ENCODE measurements at regions not wholly inside any gene's neighbourhood (a gene's known extent, or its start where the extent isn't known, plus 50 kb on each side); places are given as distances from the start of the nearest gene placed in this dataset.
"Not testable (repeated sequence)": the region's sequence is repeated elsewhere in the genome, so short reads cannot be mapped to it uniquely, and the experiment has no call there.

DNA sequence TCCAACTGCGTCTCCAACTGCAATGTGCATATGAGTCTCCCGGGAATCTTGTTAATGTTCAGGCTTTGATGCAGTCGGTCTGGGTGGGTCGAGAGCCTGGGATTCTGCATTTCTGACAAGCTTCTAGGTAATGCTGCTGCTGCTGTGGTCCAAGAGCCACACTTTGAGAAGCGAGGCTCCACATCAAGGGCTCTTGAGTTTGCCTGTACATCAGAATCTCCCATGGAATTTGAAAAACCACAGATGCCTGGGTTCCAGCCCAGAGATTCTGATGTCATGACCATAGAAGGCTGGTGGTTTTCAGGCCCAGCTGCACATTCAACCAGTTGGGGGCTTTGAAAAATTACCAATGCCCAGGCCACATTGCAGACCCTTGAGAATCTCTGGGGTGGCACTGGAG lies 93.9 kb upstream of the TARDBP start:
- Histone ChIP-seq H3K36me3 (no peaks in the 10 kb centered on the region), H3K27me3 (replicated peaks) (peaks cover 20% of the 10 kb centered on the region), H3K9me3 (replicated peaks) (no peaks in the 10 kb centered on the region), H3K27ac (no peak overlapping the region), H3K4me1 (replicated peaks) (no peaks in the 10 kb centered on the region), H3K4me3 (no peak overlapping the region)
- DNase-seq (ENCODE audit: low read depth in 1 of 2, low spot score in 2 of 2), result no peak

DNA sequence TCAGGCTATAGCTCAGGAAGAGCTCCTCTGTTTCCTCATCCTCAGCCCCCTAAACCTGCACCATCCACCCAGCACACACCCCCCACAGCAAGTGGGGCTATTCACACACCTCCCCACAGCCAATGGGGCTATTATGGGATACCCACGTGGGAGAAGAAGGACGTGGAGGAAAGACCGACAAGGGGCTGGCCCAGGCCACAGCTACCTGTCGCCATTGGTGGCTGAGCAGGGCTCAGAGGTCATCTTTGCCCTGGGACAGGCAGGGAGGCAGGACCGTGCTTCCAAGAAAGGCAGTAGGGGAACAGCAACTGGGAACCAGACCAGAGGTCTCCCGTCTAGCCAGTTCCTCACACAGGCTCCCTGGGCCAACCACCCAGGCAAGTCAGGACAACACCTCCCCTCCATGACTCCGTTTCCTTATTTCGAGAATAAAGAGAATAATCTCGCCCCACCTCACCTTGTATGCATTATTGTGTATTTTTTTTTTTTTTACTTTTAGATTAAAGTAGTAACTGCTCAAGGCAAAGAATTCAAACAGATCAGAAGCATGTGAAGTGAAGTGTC lies 92.3 kb upstream of the TARDBP start:
- peaks cover 26% of the 10 kb centered on the region for H3K27me3 ChIP-seq (replicated peaks)
- no peak for DNase-seq (ENCODE audit: low read depth in 1 of 2, low spot score in 2 of 2)
- no peak overlapping the region for H3K27ac ChIP-seq
- no peaks in the 10 kb centered on the region for H3K9me3 ChIP-seq (replicated peaks)
- no peak overlapping the region for H3K4me3 ChIP-seq
- H3K4me1 ChIP-seq (replicated peaks), result no peaks in the 10 kb centered on the region
- no peaks in the 10 kb centered on the region for H3K36me3 ChIP-seq

DNA sequence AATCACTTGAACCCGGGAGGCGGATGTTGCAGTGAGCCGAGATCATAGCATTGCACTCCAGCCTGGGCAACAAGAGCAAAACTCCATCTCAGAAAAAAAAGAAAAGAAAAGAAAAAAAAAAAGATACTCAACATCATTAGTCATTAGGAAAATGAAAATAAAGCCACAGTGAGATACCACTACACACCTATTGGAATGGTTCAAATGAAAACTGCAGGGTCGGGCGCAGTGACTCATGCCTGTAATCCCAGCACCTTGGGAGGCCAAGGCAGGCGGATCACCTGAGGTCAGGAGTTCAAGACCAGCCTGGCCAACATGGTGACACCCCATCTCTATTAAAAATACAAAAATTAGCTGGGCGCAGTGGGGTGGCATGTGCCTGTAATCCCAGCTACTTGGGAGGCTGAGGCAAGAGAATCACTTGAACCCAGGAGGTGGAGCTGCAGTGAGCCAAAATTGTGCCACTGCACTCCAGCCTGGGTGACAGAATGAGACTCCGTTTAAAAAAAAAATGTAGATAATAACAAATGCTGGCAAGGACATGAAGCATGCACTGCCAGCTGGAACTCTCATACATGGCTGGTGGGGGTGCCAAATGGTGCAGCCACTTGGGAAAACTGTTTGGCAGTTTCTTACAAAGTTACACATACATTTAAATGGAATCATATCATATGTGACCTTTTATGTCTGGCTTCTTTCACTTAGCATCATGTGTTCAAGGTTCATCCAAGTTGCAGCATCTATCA lies 90.0 kb upstream of the TARDBP start:
- peaks cover 31% of the 10 kb centered on the region for H3K27me3 ChIP-seq (replicated peaks)
- not testable (repeated sequence) for H3K4me1 ChIP-seq (replicated peaks); H3K4me3 ChIP-seq; H3K9me3 ChIP-seq (replicated peaks); DNase-seq (ENCODE audit: low read depth in 1 of 2, low spot score in 2 of 2); H3K36me3 ChIP-seq; H3K27ac ChIP-seq

DNA sequence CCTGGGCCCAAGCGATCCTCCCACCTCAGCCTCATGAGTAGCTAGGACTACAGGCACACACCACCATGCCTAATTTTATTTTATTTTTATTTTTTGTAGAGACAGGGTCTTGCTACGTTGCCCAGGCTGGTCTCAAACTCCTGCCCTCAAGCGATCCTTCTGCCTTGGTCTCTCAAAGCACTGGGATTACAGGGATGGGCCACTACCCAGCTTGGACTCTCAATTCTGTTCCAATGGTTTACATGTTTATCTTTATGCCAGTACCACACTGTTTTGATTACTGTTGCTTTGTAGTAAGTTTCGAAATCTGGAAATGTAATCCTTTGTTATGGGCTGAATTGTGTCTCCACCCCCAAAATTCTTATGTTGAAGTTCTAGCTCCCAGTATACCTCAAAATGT lies 88.4 kb upstream of the TARDBP start:
- no peak overlapping the region for H3K4me3 ChIP-seq
- peaks cover 23% of the 10 kb centered on the region for H3K27me3 ChIP-seq (replicated peaks)
- H3K27ac ChIP-seq, result no peak overlapping the region
- no peaks in the 10 kb centered on the region for H3K4me1 ChIP-seq (replicated peaks)
- no peaks in the 10 kb centered on the region for H3K36me3 ChIP-seq
- DNase-seq (ENCODE audit: low read depth in 1 of 2, low spot score in 2 of 2), result no peak
- no peaks in the 10 kb centered on the region for H3K9me3 ChIP-seq (replicated peaks)

DNA sequence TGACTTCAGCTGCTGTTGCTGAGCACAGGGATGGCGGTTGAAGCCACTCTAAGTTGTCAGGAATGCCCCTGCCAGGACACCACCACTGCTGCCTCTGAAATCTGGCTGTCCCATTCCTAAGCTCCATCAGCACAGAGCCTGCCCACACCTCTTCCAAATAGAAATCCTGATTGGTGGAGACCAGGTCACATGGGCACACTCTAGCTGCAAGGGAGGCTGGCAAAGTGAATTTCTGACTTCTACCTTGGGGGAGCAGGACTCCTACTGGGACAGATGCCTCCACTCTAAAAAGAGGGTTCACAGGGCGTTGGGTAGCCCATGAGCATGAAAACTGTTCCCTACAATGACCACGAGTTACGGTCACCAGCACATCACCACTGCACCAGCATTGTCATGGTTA lies 83.8 kb upstream of the TARDBP start:
- H3K4me1 ChIP-seq (replicated peaks), result no peaks in the 10 kb centered on the region
- no peaks in the 10 kb centered on the region for H3K36me3 ChIP-seq
- no peaks in the 10 kb centered on the region for H3K9me3 ChIP-seq (replicated peaks)
- no peak overlapping the region for H3K4me3 ChIP-seq
- H3K27me3 ChIP-seq (replicated peaks), result peaks cover 11% of the 10 kb centered on the region; the same call in 1 of the 2 replicates
- no peak for DNase-seq (ENCODE audit: low read depth in 1 of 2, low spot score in 2 of 2)
- no peak overlapping the region for H3K27ac ChIP-seq

DNA sequence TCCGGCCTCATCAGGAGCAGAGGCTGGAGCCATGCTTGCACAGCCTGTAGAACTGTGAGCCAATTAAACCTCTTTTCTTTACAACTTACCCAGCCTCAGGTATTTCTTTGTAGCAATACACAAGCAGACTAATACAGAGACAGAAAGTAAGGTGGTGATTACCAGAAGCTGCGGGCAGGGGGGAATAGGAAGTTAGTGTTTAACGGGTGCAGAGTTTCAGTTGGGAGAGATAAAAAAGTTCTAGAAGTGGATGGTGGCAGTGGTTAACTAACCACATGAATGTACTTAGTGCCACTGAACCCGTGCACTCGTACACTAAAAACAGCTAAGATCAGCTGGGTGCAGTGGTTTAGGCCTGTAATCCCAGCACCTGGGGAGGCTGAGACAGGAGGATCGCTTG lies 80.4 kb upstream of the TARDBP start:
- no peaks in the 10 kb centered on the region for H3K4me1 ChIP-seq (replicated peaks)
- no peaks in the 10 kb centered on the region for H3K9me3 ChIP-seq (replicated peaks)
- H3K4me3 ChIP-seq, result no peak overlapping the region
- H3K36me3 ChIP-seq, result no peaks in the 10 kb centered on the region
- no peak overlapping the region for H3K27ac ChIP-seq
- H3K27me3 ChIP-seq (replicated peaks), result no peaks in the 10 kb centered on the region
- DNase-seq (ENCODE audit: low read depth in 1 of 2, low spot score in 2 of 2), result no peak

DNA sequence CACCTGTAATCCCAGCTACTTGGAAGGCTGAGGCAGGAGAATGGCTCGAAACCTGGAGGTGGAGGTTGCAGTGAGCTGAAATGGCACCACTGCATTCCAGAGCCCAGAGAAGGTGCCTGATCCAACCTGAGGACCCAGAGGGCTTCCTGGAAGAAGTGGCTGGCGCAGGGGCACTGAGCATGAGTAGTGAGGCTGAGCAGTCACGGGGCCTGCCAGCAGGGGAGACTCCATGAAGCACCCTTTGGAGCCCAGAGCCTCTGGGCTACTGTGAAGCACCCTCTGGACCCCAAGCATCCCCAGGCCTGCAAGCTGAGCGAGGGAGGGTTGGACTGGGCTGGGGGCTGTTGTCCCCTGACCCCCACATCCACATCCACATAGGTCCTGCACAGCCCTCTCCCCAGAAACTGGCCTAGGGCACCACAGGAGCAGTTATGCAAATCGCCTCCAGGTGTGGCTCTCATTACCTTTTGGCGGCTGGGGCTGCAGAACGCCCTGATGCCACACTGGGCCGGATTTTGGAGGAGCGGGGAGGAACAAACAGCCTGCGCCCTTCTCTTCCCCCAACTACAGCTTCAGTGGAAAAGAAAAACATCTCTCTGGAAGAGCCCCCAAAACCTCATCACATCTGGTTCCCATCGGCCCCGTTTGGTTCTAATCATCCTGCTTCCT lies 78.2 kb upstream of the TARDBP start:
- DNase-seq (ENCODE audit: low read depth in 1 of 2, low spot score in 2 of 2), result no peak
- H3K36me3 ChIP-seq, result no peaks in the 10 kb centered on the region
- no peaks in the 10 kb centered on the region for H3K4me1 ChIP-seq (replicated peaks)
- H3K9me3 ChIP-seq (replicated peaks), result no peaks in the 10 kb centered on the region
- no peak overlapping the region for H3K27ac ChIP-seq
- H3K4me3 ChIP-seq, result no peak overlapping the region
- 0 out of 2 replicates have a peak, but pooled peaks cover 3% of the 10 kb centered on the region for H3K27me3 ChIP-seq (replicated peaks)

DNA sequence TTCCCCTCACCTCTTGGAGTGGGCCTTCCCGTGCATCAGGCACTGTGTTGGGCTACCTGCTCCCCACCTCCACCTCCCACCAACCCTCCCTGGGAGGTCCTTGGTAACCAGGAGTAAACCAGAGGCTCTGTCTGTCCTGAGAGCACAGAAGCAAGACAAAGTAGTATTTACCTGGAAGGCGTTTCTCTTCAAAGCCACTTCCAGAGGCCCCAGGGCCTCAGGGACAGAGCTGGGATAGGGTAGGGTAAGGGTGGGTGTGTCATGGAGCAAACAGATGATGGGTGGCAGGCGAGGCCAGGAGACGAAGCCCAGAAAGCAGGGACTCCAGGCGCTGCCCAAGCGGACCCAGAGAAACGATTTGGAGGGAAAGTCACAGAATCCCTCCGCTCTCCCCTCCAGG lies 77.2 kb upstream of the TARDBP start:
- no peaks in the 10 kb centered on the region for H3K9me3 ChIP-seq (replicated peaks)
- H3K27ac ChIP-seq, result no peak overlapping the region
- H3K27me3 ChIP-seq (replicated peaks), result peaks cover 3% of the 10 kb centered on the region; the same call in 1 of the 2 replicates
- DNase-seq (ENCODE audit: low read depth in 1 of 2, low spot score in 2 of 2), result no peak
- no peaks in the 10 kb centered on the region for H3K36me3 ChIP-seq
- no peak overlapping the region for H3K4me3 ChIP-seq
- H3K4me1 ChIP-seq (replicated peaks), result no peaks in the 10 kb centered on the region

DNA sequence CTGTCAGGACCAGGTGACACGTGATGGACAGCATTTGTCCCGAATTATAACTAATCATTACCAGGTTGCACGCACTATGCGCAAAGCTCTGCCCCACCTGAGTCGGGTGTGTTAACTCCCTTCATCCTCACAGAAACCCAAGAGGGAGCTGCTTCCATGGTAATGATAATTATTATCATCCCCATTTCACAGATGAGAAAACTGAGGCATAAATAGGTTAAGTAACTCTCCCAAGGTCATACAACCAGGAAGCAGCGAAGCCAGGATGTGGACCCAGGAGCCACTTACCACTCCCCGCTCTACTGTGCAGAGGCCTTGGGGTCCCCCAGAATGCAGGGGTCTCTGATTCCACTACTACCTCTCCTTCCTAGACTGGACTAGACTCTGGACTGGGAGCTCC lies 76.7 kb upstream of the TARDBP start:
- Histone ChIP-seq H3K27ac (no peak overlapping the region), H3K4me3 (no peak overlapping the region), H3K27me3 (replicated peaks) (peaks cover 3% of the 10 kb centered on the region; the same call in 1 of the 2 replicates), H3K4me1 (replicated peaks) (no peaks in the 10 kb centered on the region), H3K9me3 (replicated peaks) (no peaks in the 10 kb centered on the region), H3K36me3 (no peaks in the 10 kb centered on the region)
- no peak for DNase-seq (ENCODE audit: low read depth in 1 of 2, low spot score in 2 of 2)

DNA sequence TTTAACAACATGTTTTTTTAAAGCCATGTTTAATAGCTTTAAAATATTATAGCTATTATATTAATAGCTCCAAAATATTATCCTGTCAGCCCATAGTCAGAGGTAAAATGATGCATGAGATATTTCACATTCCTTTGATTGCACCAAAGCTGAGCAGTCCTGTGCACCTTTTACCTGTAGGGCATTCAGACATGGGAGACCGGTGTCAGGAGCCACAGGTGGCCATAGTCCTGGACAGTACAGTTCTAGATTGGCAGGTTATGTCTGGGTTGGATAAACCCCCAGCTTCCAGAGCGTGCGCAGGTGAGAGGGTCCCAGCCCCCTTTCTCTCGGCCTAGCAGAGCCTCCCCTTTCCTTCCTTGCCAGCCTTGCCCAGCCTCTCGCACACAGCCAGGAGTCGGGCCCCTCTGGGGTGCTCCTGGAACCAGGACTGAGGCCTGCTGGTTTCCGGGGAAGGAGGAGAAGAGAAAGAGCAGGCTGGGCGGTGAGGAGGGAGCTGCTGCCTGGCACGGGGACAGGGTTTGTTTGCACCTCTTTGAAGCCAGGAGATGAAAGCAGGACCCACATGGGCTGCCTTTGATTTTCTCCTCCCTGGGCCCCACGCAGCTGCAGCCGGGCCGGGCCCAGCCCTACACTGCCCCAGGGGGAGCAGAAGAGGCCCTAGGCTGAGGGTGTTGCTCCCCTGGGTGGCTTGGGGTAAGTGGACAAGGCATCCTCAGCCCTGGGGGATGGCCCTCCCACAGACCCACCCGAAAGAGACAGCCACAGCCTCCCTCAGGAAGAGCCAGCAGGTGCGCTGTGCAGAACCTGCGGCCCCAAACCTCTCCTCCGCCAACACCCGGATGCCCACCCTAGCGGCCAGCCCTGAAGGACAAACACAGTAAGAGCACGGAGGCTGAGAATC lies 75.2 kb upstream of the TARDBP start:
- no peaks in the 10 kb centered on the region for H3K36me3 ChIP-seq
- peaks cover 5% of the 10 kb centered on the region; the same call in 1 of the 2 replicates for H3K27me3 ChIP-seq (replicated peaks)
- H3K27ac ChIP-seq, result no peak overlapping the region
- no peak for DNase-seq (ENCODE audit: low read depth in 1 of 2, low spot score in 2 of 2)
- H3K9me3 ChIP-seq (replicated peaks), result no peaks in the 10 kb centered on the region
- H3K4me1 ChIP-seq (replicated peaks), result 0 out of 2 replicates have a peak, but pooled peaks cover 4% of the 10 kb centered on the region
- no peak overlapping the region for H3K4me3 ChIP-seq

DNA sequence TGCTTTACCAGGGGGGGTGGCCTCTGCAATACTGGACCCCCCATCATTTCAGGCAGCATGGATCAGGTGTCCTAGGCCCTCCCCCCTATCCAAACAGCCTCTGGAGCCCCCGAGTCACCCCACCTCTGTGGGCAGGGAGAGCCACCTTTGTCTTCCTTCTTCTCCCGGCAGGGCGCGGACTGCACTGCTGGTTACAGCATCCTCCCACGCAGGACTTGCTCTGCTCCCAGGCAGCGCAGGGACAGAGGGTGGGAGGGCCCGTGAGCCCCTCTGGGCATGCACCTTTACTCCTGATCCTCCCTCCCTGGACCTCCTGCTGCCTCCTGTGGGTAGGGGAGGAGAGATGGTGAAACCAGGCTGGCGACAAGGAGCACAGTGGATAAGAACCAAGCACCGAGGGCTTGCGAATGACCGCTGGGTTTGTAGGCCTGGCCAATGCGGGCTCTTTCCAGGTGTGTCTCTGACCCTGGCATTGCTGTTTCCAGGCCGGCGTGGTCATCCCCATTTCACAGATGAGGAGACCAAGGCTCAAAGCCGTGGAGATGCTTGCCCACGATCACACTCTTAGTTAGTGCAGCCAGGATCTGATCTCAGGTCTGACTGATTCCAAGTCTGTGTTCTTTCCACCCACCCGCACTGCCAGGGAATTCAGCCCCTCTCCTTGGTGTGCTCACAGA lies 73.6 kb upstream of the TARDBP start:
- Histone ChIP-seq H3K36me3 (no peaks in the 10 kb centered on the region), H3K4me3 (no peak overlapping the region), H3K4me1 (replicated peaks) (peaks cover 4% of the 10 kb centered on the region; the same call in 1 of the 2 replicates), H3K27me3 (replicated peaks) (peaks cover 9% of the 10 kb centered on the region; the same call in 1 of the 2 replicates), H3K27ac (no peak overlapping the region), H3K9me3 (replicated peaks) (no peaks in the 10 kb centered on the region)
- DNase-seq (ENCODE audit: low read depth in 1 of 2, low spot score in 2 of 2), result no peak

DNA sequence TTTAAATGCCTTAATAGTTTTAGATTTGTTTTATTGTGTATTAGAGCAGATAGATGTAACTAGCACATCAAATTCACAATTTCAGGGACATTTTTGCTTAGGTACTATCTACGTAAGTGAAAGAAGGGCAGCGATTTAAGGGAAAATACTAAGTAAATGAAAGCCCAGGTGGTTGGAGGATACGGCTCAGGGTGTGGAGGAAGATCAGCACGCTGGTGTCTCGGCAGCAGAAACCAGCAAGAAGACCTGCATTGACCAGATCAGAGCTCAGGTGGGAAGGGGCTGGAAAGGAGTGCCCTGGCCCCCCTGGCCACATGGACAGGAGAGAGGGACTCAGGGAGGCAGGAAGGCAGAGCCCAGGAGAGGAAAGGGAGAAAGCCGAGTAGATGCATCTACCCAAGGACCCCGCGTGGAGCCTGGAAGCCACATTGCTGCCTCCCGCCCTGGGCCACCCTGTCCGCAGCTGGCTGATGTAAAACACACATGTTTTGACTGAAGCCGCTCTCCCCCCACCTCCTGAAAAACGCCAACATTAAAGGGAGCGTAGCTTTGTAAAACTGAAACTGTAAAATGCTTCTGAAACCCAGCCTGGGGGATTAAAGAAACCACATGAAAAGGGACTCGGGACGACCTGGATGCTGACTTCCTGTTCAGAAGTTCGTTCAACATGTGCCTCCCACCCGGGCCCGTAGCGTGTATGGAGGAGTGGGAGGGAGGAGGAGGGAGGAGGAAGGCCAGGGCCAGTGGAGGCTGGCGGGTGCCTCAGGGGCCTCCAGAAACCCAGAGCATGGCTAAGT lies 72.6 kb upstream of the TARDBP start:
- Histone ChIP-seq H3K4me1 (replicated peaks) (peaks cover 9% of the 10 kb centered on the region), H3K36me3 (no peaks in the 10 kb centered on the region), H3K27me3 (replicated peaks) (peaks cover 9% of the 10 kb centered on the region; the same call in 1 of the 2 replicates), H3K4me3 (no peak overlapping the region), H3K9me3 (replicated peaks) (no peaks in the 10 kb centered on the region), H3K27ac (no peak overlapping the region)
- no peak for DNase-seq (ENCODE audit: low read depth in 1 of 2, low spot score in 2 of 2)
